Adipose tissue (tissue), 3 donors: ENCODE measurements at regions not wholly inside any gene's neighbourhood (a gene's known extent, or its start where the extent isn't known, plus 50 kb on each side); places are given as distances from the start of the nearest gene placed in this dataset.
"Not testable (repeated sequence)": the region's sequence is repeated elsewhere in the genome, so short reads cannot be mapped to it uniquely, and the experiment has no call there.

ENCODE experiments used
- H3K27ac ChIP-seq: one replicate; pipeline ENCODE4 v1.5.1; 2013; ENCODE audit warnings: low read depth, low read length
- WGBS, 3 donors: extraction: QIAGEN DNeasy Blood & Tissue Kit; methylation state at CpG; one replicate each; pipeline ENCODE4 v1.1.7; 2013; 5-methylcytosine and 5-hydroxymethylcytosine counted together
- donor health status: healthy with polysubstance abuse.
- donor health status: Bipolar disorder and iron deficiency.
- donor health status: healthy.

DNA sequence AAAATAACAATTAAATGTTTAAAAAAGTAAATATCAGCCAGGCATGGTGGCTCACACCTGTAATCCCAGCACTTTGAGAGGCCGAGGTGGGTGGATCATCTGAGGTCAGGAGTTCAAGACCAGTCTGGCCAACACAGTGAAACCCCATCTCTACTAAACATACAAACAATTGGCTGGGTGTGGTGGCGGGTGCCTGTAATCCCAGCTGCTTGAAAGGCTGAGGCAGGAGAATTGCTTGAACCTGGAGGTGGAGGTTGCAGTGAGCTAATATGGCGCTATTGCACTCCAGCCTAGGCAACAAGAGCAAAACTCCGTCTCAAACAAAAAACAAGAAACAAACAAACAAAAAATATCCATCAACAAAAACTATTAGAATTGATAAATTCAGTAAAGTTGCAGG, 77.5 kb downstream of the SNX5 start:
- not testable (repeated sequence) for H3K27ac ChIP-seq
- WGBS, 3 donors = 94 to 96% (median 96%) methylated on average over 4 of the region's 4 CpGs

DNA sequence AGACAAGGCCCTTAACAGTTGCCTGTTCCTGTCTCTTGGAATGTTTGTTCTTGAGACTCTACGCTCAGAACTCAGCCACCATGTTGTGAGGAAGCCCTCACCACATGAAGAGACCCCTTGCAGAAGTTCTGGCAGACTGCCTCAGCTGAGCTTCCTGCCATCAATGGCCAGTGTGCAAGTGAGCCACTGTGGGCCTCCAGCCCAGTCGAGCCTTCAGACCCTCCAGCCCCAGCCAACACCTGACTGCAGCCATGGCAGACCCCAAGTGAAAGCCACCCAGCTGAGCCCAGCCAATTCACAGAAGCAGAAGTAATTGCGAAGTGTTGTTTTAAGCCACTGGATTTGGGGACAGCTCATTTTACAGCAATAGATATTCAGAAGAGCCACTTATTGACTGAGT, 78.3 kb downstream of the SNX5 start:
- WGBS, 3 donors = 88 to 96% (median 93%) methylated on average over 3 of the region's 3 CpGs
- no peak overlapping the region for H3K27ac ChIP-seq

DNA sequence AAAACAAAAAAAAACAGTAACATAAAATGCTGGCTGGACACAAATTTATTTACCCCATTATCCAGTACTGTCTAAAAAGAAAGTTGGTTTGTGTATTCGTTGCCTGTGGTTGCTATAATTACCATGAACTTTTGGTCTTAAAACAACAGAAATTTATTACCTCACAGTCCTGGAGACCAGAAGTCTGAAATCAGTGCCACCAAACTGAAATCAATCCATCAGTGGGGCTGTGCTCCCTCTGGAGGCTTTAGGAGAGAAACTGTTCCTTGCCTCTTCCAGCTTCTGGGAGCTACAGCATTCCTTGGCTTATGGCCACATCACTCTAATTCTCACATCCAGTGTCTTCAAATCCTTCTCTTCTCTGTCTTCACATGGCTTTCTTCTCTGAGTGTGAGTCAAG, 79.4 kb downstream of the SNX5 start:
- H3K27ac ChIP-seq = no peak overlapping the region
- 57 to 74% (median 67%) methylated on average over 1 of the region's 1 CpG for WGBS, 3 donors

DNA sequence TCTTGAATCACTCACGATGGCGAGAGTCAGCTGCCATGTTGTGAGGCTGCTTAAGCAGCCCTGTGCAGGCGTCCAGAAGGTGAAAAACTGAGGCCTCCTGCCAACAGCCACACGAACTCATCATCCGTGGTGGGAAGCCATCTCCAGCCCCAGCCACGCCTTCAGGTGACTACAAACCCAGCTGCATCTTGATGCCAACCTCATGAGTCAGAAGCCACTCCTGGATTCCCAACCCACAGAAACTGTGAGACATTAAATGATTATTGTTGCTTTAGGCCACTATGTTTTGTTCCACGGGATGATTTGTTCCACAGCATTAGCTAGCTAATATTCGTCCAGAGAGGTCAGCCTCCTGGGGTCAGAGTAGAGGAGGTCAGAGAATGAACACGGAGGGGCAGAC, 80.5 kb downstream of the SNX5 start:
- 66 to 73% (median 71%) methylated on average over 9 of the region's 9 CpGs for WGBS, 3 donors
- no peak overlapping the region for H3K27ac ChIP-seq

DNA sequence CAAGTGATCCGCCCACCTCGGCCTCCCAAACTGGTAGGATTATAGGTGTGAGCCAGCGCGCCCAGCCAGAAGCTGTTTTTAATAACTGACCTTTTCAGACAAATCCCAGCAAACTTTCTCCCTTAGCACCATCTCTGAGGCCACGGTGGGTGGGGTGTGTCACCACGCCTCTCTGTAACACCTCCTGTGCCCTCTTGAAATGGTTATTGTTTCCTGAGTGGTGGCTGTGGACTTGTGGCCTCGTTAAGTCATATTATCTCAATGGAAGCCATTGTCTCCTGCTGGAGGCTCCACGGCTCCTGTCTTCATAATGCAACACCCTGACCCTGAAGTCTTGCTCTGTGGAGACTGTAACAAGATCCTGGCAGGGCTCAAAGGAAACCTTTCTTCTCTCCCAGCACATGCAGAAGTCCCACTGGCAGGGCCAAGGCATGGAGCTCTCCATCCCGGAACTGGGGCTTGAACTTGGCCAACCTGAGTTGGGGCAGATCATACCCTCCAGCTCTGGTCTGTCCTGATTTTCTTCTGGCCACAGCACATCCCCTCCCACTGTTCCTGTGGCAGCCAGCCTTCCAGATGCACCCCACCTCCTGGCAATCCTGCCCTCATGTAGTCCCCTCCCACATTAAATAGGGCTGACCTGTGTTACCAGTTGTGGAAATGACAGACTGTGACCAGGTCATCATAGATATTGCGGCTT, 81.1 kb downstream of the SNX5 start:
- H3K27ac ChIP-seq = no peak overlapping the region
- WGBS, 3 donors = 84 to 92% (median 87%) methylated on average over 10 of the region's 10 CpGs

DNA sequence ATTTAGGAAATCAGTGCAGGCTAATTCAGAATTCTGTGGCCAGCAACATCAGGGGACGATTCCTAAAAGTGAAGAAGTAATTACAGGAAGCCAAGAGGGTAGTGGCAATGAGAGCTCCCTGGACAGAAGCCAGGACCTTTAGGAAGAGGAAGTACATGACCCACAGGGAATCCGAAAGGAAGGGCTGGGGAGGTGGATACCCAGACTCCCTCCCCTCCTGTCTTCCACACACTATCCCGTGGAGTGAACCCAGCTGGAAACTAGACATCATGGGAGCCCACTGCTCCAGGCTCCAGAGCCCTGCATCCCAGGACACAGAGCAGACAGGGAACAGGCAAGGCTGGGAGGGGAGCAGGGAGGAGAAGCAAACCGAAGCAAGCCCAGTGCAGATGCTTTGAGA, 83.0 kb downstream of the SNX5 start:
- WGBS, 3 donors = 17 to 57% (median 22%) methylated on average over 4 of the region's 4 CpGs
- no peak overlapping the region for H3K27ac ChIP-seq

DNA sequence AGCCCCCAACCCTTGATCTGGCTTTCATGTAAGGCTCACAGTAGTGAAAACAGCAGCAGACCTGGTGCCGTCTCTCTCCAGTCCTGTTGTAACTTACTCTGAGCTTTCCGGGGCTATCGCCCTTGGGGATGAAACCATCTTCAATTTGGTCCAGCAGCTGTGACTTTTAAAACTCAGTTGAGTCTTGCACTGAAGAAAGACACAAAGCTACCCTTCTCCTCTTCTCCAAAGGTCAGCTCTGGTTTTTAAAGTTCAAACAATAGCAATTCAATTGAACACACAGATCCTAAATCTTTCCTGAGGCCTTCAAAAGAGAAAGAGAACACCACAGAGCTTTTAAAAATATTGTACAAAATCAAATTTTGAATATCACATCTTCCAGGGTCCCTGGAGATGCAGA, 83.5 kb downstream of the SNX5 start:
- WGBS, 3 donors = 67 to 85% (median 81%) methylated on average over 3 of the region's 3 CpGs
- no peak overlapping the region for H3K27ac ChIP-seq

DNA sequence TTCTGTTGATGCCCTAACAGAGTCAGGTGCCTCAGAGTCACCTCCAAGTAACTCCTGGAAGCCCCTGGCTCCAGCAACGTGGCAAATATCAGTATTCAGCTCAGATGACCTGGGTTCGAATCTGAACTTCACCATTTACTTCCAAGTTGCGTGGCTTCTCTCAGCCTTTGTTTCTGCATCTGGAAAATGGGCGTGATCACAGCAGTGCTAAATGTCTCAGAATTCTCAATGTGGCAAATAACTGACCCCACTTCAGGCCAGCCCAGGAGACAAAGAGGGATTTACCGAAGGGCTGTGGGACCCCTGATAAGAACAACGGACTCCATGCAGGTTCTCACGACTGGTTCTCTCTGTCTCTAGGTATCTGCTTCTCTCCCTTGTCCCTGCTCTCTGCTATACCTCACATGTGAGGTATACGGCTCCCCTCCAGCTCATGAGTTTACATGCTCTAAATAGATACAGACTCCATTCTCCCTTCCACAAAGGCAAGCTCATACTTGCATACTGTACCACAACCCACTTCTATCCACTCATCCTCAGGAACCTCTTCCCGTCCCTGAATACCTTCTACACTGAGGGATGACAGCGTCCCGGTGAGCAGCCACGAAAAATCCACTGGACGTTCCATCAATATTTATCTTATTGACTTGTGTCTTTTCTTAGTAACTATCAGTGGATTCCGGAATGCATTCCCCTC, 84.1 kb downstream of the SNX5 start:
- H3K27ac ChIP-seq = no peak overlapping the region
- WGBS, 3 donors = 83 to 87% (median 85%) methylated on average over 14 of the region's 14 CpGs

DNA sequence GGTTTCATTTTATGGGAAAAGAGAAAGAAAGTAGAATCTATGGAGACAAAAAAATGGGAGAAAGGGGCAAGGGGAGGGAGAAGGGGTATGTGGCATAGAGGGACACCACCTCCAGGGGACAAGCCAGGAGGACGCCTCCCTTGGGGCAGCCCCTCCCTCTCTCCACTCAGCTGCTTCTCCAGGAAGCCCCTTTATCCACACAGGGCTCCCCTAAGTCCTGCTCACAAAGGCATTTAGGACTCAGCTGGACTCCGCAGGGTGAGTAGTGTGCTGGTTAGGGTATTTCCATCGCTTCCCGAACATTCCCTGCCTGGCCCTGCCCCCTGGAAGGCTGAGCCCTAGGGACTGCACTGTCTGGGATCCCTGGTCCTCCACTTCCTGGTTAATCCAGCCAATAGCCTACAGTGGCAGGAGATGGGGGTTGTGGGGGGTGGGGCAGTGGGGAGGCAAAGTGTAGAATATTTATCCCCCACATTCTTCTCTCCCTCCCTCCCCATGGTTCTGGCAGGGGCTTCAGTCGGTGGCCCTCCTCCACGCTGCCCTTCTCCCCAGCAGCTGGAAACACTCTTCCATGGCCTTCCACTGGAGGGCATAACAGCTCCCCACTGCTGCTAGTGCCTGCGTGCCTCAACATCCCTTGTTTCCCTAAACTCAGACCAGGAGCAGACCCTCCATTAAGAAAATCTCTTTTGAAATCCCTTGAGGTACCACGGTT, 84.8 kb downstream of the SNX5 start:
- 76 to 88% (median 79%) methylated on average over 8 of the region's 8 CpGs for WGBS, 3 donors
- H3K27ac ChIP-seq = no peak overlapping the region

DNA sequence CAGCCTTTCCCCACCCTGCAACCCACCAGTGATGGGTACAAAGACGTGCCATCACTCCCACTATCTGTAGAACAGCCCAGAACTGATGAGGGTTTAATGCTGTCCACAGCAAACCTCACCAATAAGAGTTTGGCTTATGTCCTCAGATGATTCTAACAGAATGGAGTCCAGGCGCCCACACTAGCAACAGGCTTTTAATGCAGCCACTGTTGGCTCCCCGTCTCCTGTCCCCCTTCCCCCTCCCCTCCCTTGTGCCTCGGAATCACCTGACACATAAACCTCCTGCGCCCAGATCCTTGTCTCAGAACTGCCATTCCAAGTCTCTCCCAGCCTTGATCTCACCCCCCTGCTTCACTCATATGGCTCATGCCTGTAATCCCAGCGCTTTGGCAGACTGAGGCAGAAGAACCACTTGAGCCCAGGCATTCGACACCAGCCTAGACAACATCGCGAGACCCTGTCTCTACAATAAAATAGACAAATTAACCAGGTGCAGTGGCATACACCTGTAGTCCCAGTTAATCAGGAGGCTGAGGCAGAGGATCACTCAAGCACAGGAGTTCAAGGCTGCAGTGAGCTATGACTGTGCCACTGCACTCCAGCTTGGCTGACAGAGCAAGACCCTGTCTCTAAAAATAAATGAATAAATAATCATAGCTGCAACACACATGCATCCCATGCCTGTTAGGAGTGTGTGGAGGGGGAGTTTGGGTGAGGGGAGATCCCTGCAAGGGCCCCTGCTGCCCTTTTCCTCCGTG, 85.6 kb downstream of the SNX5 start:
- WGBS, 3 donors = 84 to 87% (median 86%) methylated on average over 10 of the region's 10 CpGs
- H3K27ac ChIP-seq = no peak overlapping the region

DNA sequence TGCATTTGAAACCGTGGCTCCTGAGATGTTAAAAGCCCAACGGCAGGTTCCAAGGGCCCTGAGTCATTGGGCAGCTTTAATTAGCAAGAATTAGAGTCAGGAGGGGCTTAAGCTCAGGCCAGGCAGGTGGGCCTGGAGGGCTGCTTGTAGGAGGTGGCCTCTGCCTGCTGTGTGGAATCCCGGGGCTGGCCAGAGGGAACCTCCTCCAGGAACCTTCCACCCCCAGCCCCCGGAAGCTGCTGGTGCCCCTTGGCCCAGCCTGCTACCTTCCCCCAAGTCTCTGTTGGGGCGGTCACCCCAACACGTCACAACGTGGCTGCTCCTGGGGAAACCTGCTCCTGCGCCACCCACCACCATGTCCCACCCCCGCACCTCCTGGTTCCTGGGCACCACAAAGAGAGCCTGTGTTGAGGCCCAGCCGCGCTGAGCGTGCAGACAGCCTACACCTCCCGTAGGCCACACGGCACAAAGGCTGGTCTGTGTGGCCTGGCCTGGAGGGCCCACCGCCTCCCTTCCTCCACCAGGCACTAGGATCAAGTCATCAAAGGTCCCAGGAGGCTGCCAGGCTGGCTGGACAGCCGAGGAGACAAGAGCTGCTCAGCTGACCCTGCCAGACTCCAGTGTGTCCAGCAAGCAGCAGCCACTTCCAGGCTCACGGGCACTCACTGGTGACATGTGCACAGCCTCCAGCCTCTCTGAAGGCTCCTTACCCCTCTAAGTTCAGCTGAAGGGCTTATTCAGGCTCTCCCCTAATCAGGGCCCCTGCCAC, 86.3 kb downstream of the SNX5 start:
- H3K27ac ChIP-seq = no peak overlapping the region
- 85 to 89% (median 88%) methylated on average over 17 of the region's 17 CpGs for WGBS, 3 donors

DNA sequence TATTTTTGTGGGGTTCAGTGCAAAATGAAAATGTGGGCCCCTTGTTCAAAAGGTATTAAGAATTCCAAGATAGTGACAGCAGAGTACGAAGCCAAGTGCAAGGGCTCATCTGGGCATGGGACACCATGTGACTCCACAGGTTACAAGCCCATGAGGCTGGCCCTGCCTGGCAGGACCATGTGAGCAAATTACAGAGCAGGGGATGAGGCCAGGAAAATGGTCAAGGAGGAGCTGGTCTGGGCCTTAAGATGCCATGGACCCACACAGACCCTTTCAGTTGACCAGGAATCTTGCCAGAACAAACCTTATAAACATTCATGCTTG, 86.9 kb downstream of the SNX5 start:
- WGBS, 3 donors = 88 to 100% (median 96%) methylated on average over 1 of the region's 1 CpG
- no peak overlapping the region for H3K27ac ChIP-seq

DNA sequence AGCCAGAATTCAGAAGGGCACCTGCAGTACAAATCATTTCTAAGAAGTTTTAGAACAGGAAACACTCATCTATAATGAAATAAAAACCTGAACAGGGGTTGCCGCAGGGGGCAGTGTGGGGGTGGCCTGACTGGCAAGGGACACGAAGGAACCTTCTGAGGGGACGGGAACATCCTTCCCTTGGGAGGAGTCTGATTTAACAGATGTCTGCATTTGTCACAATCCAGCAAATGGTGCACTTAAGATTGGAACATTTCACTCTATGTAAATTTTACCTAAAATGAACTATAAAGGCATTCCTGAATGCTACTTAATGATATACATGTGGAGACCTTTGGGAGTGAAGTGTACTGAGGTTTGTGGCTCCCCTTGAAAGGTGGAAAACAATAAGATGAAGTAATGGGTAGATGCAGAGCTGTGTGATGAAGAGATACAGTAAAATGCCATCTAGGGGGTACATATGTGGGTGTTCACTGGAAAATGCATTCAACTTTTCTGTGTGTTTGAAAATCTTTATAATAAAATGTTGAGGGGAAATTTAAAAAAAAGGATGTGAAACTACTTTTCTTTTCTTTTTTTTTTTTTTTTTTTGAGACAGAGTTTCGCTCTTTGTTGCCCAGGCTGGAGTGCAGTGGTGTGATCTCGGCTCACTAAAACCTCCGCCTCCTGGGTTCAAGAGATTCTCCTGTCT, 89.5 kb downstream of the SNX5 start:
- 63 to 84% (median 68%) methylated on average over 6 of the region's 6 CpGs for WGBS, 3 donors

DNA sequence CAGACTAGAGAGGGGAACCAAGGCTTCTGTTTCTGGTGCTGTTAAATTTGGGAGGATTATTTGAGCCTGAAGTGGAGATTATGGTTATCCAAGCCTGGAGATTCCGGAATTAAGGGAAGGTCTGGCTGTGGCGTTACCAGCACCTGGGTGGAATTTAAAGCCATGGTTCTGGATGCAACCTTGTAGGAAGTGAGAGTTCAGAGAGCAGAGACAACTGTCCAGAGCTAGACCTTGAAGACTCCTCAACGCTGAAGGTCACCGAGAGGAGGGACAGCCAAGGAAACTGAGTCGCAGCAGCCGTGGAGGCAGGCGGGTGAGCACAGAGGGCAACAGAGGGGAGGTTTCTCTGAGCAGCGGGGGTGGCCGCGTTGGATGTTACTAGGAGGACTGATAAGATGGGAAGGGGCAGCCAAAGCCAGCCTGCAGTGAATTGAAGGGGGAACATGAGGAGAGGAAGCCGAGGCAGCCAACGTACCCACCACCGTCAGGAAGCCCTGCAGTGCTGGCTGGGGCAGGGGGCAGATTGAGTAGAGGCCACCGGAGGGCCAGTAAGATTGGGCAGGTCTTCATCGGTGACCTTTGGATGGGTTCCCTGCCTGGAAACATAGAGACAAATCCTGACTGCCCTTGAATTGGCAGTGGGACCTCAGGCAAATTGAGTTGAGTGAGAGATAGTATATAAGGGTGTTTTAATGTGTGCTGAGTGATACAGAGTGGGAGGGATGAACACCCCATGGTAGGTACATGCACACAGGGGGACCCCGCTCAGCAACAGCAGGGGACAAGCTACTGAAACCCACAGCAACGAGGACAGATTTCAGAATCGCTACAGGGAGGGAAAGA, 90.3 kb downstream of the SNX5 start:
- no peak overlapping the region for H3K27ac ChIP-seq
- 76 to 83% (median 83%) methylated on average over 18 of the region's 18 CpGs for WGBS, 3 donors

More for the DNA sequence above, 89.5 kb downstream of the SNX5 start:
- H3K27ac ChIP-seq = no peak overlapping the region

DNA sequence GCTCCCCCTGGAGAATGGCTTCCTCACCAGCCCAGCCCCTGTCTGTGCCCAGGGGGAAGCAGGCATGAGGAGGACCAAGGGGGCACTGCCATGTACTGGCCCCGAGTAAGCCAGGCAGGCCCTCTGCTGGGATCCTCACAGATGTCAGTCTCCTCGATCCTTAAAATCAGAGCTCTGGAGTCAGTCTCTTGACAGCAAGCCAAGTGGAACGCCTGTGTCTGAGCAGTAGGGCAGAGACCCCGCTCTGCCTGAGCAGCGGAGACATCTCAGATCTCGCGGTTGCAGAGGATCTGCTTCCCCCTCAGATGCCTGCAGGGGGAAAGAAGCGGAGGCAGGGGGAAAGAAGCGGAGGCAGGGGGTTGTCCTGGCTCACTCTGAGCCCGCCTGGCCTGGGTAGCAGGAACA, 92.6 kb downstream of the SNX5 start:
- WGBS, 3 donors = 47 to 50% (median 48%) methylated on average over 10 of the region's 10 CpGs

DNA sequence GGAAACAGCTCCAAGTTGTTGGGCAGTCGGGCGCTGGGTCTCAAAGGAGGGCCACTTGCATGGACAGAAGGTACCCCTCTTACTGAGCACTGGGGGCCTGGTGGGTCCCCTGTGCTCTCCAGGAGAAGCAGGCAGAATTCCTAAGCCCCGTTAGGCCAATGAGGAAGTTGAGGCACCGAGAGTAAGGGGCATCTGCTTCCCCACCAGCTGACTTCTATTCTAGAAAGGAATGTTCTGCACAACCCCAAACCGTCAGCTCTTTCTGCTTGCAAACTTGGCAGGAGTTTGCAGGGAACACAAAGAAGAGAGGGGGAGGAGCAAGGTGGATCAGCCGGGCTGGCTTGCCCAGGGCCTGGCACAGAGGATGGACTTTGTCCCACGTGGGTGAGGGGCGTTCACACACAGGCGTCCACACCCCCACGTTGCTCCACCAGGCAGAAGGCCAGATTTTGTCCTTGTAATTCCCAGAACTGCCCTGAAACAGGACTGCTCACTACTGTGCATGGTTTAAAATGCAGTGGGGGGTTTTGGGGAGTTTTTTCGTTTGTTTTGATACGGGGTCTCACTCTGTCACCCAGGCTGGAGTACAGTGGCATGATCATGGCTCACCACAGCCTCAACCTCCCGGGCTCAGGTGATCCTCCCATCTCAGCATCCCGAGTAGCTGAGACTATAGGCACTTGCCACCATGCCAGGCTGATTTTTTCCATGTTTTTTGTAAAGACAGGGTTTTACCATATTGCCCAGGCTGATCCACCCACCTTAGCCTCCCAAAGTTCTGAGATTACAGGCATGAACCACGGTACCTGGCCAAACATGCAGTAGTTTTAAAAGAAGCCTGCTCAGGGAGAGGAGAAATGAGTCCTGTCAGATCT, 93.3 kb downstream of the SNX5 start:
- H3K27ac ChIP-seq = no peak overlapping the region
- 21 to 43% (median 35%) methylated on average over 15 of the region's 15 CpGs for WGBS, 3 donors

More for the DNA sequence above, 92.6 kb downstream of the SNX5 start:
- no peak overlapping the region for H3K27ac ChIP-seq
